ENCODE measurements at regions not wholly inside any gene's neighbourhood (a gene's known extent, or its start where the extent isn't known, plus 50 kb on each side); places are given as distances from the start of the nearest gene placed in this dataset.

GRCh38 chr9:135328485-135329417 lies 150.8 kb upstream of the PPP1R26 start:
- no peak overlapping the region for H3K4me3 ChIP-seq (ENCODE audit: low read depth, low read length)
- TF ChIP-seq CTCF (IDR thresholded peaks at IDR 0.05; ENCODE audit: insufficient read depth, low read length), result no peak
- DNase-seq (ENCODE audit: low read depth), result no peak

DNA sequence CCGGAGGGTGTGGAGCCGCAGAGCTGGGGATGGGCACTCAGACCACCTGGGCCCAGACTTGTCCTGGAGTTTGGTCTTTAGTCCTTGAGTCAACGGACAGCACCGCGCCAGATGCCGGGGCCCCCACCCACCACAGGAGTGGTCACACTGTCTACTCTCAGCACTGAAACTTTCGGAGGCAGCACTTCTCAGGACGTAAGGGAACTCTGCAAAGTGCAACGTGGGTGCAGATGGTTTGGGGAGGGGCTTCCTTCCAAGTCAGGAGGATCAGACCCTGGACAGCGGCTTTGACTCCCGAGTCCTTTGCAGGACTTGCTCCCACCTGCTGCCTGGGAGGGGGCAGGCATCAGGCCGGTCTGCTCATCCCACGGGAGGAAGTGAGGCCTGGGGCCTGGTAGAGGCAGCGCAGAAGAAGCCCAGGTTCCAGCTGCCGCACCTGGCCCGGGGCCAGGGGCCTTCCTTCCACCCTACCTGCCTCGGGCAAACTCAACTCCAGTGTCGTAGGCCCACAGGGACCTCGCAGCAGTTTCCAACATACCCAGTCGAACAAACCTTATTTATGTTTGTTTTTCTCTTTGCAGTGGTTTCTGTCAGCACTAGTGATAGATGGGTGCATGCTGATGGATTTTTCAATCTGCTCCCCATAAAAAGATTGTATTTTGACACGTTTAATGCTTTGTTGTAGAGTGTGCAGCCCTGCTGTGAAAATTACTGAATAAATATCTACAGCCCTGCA lies 149.8 kb upstream of the PPP1R26 start:
- DNase-seq (ENCODE audit: low read depth), result no peak

DNA sequence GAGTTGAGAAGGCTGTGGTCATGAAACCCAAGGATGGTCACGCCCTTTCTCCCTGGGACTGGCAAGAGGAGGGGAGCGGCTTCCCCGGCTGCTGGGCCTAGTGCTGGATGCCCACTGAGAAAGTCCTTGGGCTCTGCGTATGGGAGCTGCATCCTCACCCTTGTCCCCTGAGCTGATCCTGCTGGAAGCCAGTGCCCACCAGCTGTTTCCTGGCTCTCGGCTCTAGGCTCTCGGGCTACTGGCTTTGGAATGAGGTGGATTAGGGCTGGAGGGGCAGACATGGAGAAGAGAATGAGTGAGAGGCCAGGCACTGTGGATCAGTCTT lies 149.3 kb upstream of the PPP1R26 start:
- no peak for TF ChIP-seq CTCF (IDR thresholded peaks at IDR 0.05; ENCODE audit: insufficient read depth, low read length)
- no peak for DNase-seq (ENCODE audit: low read depth)
- H3K4me3 ChIP-seq (ENCODE audit: low read depth, low read length), result no peak overlapping the region

More for the DNA sequence above, 149.8 kb upstream of the PPP1R26 start:
- H3K4me3 ChIP-seq (ENCODE audit: low read depth, low read length), result no peak overlapping the region
- no peak for TF ChIP-seq CTCF (IDR thresholded peaks at IDR 0.05; ENCODE audit: insufficient read depth, low read length)

DNA sequence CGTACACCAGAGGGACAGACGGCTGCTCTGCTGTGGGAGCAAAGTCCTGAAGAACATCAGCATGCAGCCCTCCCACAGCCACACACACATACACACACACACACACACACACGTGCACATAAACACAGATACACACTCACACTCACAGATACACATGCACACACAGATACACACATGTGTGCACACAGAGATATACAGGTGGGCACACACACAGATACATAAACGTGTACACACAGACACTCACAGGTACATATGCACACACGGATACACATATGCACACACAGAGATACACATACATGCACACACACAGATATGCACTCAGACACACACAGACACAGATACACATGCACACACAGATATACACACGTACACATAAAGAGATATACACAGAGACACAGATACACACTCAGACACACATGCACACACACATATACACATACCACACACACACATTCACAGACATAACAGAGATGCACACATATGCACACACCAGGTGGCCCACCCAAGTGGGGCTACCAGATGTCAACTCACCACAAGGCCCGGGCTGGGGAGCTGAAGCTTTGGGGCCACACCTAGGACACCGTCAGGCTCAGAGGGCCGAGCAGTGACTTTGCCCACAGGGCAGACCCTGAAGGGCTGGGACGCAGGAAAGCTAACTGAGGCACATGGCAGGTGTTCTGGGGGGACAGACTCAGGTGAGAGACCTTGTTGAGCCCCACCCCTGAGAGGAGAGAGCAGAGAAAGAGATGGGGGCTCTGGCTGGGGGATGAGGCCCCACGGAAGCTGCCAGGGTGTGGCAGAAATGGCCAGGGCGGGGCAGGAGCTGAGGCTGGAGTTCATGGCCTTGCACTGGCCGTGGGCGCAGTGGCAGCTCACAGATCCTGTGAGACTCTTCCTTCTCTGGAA lies 148.6 kb upstream of the PPP1R26 start:
- no peak for DNase-seq (ENCODE audit: low read depth)
- no peak for TF ChIP-seq CTCF (IDR thresholded peaks at IDR 0.05; ENCODE audit: insufficient read depth, low read length)
- no peak overlapping the region for H3K4me3 ChIP-seq (ENCODE audit: low read depth, low read length)

- no peak overlapping the region for H3K4me3 ChIP-seq (ENCODE audit: low read depth, low read length)
- TF ChIP-seq CTCF (IDR thresholded peaks at IDR 0.05; ENCODE audit: insufficient read depth, low read length), result no peak
- DNase-seq (ENCODE audit: low read depth), result no peak
These were observed 147.1 kb upstream of the PPP1R26 start for GRCh38 chr9:135332516-135332915.

DNA sequence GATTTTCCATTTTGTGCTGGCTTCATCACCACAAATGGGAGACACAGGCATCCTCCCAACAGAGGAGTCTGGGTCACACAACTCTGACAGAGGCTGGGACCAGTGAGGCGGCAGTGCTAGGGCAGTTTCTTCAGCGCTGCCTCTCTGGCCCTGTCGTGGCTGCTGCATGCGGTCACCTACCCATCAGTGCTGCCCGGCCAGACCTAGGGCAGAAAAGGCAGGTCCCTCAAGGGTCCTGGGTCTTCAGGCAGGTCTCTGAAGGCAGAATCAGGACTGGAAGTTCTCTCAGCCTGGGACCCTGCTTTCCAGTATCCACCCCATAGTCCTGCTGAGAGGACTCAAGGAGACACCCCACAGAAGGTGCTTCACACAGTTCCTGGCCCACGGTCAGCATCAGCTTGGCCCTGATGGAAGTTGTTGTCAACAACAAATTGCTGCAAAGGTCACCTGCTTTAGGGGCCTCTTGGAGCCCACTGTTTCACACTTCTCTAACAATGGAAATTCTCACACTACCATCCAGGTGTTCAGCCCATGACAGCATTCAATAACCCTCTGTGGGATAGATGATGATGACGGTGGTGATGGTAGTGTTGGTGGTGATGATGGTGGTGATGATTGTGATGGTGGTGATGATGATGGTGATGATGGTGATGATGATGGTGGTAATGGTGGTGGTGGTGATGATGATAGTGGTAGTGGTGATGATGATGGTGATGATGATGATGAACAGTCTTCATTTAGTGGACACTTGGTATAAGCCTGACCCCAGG lies 146.4 kb upstream of the PPP1R26 start:
- TF ChIP-seq CTCF (IDR thresholded peaks at IDR 0.05; ENCODE audit: insufficient read depth, low read length), result no peak
- no peak overlapping the region for H3K4me3 ChIP-seq (ENCODE audit: low read depth, low read length)
- DNase-seq (ENCODE audit: low read depth), result no peak

All from fibroblast of the aortic adventitia (primary cell).